ENCODE measurements at regions not wholly inside any gene's neighbourhood (a gene's known extent, or its start where the extent isn't known, plus 50 kb on each side); places are given as distances from the start of the nearest gene placed in this dataset.

DNA sequence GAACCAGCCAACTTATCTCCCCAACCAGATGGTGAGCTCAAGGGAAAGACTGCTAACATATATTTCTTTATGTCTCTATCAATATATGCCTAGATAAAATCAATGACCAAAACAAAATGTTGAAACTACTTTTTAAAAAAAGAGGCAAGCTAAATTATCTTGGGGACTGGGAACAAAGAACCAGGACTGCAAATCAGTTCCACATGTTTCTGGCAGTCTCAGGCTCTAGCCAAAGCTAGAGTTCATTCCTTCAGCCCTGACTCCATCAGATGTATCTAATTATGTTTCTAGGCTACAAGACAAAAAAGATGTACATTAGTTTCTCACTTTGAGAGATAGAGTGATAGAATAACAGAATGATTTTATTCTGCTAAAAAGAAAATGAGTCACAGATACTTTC lies 1290.3 kb upstream of the SORCS1 start:
- ATAC-seq = no peak

DNA sequence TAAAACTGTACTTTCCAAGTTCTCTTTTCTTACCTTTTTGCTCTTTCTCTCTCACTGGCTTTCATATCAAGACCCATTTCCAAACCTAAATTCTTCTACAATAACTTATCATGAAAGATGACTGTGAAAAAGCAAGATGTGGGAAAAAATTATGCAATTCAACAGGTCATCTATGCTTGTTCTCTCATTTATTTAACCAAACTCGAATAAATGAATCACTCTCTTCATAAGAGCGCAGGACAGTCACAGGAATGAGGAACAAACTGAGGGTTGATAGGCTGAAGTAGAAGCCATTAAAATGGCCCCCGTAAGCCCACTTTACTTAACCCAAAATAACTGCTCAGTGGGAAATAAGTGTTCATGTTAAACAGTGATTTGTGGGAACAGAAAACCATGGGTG lies 1289.7 kb upstream of the SORCS1 start:
- no peak for ATAC-seq

- ATAC-seq = no peak
These were observed 1288.7 kb upstream of the SORCS1 start for GRCh38 chr10:108453166-108453565.

DNA sequence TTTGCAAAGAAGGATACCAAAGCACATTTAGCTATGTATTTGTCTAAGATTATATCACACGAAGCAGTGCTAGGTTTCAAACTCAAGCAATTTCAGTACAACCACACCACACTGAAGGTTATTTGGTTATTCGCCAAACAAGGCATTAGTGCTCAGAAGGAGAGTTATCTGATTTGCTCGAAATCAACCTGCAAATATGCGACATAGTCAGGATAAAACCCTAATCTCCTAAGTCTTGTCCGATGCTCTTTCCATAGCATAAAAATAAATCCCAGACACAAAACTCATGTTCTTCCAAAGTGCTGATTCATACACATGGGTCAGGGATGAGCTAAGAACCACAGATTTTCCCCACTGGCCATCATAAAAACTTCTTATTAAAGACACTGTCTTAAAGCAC lies 1288.0 kb upstream of the SORCS1 start:
- no peak for ATAC-seq

- ATAC-seq = no peak
These were observed 1285.8 kb upstream of the SORCS1 start for GRCh38 chr10:108450280-108450679.

- no peak for ATAC-seq
These were observed 1281.2 kb upstream of the SORCS1 start for GRCh38 chr10:108445746-108446145.

- ATAC-seq = no peak
These were observed 1279.1 kb upstream of the SORCS1 start for GRCh38 chr10:108443636-108444035.

DNA sequence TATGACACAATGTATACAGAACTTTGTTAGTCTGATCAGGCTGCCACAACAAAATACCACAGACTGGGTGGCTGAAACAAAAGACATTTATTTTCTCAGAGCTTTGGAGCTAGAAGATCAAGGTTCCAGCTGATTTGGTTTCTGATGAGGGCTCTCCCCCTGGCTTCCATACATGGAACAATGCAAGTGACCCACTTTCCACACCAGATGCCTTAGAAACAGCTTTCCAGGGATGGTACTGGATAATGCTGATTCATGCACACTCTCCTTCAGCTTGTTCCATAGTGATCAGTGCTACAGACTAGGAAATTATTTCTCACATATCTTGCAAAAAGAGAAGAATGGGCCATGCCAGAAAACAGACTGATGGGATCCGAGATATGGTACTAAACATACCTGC lies 1274.9 kb upstream of the SORCS1 start:
- no peak for ATAC-seq

DNA sequence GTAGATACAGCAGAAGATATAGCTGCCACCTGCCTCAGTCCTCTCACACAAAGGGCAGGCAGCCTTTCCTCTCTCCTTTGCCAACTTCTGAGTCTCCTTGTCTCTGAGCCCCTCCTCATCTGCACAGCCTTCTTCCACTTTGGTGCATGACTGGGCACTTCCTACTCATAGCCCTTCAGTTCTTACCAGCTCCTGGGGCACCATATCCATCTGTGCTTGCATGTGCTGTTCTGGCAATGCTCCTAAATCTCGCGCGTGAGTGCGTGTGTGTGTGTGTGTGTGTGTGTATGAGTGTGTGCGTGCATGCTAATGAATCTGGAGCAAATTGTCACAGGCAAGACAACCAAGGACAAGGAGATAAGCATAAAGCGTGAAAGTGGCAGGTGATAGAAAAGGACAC lies 1271.6 kb upstream of the SORCS1 start:
- ATAC-seq = no peak

DNA sequence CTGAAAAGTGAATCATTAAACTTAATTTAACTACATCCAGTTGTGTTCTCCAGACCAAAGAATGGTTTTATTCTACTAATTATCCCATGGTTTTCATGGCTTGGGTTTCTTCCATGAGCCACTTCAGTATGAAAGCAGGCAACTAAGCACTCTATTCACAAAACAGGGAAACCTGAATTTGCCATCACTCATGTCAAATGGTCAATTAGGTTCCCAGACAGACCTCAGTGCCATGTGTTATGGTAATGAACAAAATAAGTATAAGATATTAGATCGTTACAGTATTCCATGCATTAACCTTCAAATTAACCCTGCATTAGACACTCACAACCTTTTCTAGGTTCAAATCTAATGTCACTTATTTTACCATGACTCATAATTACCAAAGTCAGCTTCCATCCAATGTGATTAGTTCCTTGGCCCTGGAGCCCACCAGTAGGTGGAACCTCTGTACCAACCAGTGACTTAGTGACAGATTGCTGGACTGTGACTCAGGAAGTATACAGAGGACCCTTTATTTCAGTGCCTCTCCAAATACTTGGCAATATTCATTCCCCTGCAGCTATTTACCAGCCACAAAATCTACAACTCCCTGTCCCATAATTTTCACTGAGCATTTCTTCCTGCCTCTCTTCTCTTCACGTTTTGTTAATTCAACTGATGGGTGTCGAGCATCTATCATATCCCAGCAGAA lies 1270.2 kb upstream of the SORCS1 start:
- ATAC-seq = no peak

DNA sequence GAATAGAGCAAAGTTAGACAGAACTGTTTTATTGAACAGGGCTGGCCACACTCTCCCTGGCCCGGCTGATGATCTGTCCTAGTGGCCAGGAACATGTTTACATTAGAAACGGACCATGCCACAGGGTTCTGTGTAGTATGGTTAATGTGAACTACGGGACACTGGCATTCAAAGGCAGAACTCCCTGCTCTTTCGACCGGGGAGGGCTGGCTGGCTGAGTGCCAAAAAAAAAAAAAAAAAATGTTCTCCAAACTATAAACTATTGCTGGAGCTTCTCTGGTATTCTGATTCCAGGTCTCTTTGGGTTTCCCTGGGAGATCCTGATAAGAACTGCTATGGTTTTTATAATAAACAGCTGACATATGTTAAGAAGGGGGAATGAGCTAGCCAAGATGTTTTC lies 1262.6 kb upstream of the SORCS1 start:
- ATAC-seq = no peak

- no peak for ATAC-seq
These were observed 1260.9 kb upstream of the SORCS1 start for GRCh38 chr10:108425283-108425964.

DNA sequence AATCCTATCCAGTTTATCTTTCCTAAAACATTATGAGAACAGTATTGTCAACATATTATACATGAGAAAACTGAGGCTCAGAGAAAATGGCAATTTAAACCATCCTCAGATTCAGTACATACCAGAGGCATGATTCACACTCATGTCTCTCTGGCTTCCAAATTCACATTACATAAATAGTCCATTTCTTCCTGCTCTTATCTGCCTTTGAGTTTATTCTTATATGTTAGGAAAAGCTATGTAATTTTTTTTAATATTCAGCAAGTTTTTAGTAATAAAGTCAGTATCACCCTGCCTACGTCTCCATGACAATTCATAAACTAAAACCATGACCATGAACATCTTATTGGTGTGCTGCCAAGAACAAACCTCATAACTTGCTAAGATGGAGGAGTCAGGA lies 1260.2 kb upstream of the SORCS1 start:
- ATAC-seq = no peak

GRCh38 chr10:108422286-108422685 lies 1257.8 kb upstream of the SORCS1 start:
- ATAC-seq = no peak

- ATAC-seq = no peak
These were observed 1256.8 kb upstream of the SORCS1 start for GRCh38 chr10:108421266-108421665.

GRCh38 chr10:108413954-108414353 lies 1249.4 kb upstream of the SORCS1 start:
- no peak for ATAC-seq

GRCh38 chr10:108412323-108412722 lies 1247.8 kb upstream of the SORCS1 start:
- no peak for ATAC-seq

DNA sequence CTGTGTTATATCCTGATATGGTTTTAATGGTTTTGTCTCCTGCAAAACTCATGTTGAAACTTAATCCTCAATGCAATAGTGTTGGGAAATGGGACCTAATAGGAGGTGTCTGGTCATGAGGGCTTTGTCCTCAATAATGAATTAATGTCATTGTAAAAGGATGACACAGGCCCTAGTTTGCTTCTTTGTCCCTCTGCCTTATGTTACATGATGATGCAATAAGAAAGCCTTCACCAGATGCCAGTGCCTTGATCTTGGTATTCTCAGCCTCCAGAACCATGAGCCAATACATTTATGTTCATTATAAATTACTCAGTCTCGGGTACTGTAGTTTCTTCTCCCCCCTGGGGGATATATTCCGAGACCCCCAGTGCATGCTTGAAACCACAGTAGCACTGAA lies 1247.4 kb upstream of the SORCS1 start:
- no peak for ATAC-seq

DNA sequence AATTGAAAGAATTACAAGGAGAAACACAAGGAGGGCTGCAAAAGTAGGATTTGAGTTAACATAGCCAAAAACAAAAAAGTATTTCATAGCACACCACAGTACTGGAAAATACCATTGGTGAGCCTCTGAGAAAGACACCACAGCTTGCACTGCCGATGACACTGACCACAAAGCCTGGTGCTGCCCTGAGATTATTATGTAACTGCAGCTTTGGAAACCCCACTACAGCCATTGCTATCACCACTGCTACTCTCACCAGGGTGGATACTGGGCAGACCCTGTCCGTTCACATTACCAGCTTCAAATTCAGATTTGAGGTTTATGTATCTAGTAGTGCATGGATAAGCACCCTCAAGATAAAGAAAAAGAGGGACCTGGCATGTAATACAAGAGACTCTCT lies 1246.7 kb upstream of the SORCS1 start:
- no peak for ATAC-seq

DNA sequence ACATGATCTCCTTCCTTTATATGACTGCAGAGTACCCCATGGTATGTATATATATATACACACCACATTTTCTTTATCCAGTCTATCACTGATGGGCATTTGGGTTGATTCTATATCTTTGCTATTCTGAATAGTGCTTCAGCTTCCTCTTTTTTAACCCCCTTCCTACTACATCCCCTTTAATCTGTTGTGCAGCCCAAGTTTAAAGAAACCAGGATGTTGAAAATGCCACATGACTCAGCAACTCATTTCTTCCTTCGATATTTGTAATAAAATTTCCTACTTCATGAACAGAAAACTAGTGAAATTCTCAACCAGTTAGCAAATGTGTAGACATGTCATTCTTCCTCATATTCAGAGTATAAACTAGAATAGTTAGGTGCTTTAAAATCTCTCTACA lies 1245.7 kb upstream of the SORCS1 start:
- ATAC-seq = no peak

GRCh38 chr10:108409306-108409705 lies 1244.8 kb upstream of the SORCS1 start:
- no peak for ATAC-seq

DNA sequence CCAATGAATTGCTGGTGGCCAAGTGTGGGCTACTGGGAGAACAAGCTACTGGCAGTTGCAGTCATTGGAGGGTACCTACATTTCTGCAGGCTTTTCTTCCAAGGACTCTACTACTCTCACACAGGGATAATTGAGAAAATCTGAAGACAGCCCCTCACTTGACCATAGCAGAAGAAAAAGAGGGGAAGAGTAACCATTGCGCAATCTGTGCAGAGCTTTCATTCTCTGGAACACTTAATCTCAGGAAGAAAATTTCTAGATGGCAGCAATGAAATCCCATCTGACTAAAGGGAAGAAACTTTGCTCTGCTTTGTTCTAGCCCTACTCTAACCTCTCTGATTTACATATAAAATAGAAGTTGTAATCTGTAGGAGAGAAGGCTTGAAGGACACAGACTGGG lies 1239.6 kb upstream of the SORCS1 start:
- ATAC-seq = no peak

DNA sequence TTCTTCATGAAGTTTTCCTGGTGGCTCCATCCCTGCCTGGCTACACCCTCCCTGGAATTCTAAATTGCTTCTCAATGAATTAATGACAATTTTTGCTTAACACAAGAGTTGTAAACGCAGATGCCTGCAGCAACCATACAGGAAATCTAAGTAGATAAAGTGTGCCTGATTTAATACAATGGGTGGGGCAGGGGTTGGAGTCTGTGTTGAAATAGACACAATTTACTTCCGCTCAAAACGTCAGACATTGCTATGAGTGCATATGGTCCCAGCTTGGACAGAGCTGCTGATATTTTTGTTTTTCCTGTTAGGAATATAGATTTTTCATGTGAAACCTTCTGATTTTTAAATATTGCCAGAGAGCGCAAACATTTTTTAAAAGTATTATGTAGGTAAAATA lies 1235.0 kb upstream of the SORCS1 start:
- no peak for ATAC-seq

- no peak for ATAC-seq
These were observed 1228.6 kb upstream of the SORCS1 start for GRCh38 chr10:108393089-108393488.

- ATAC-seq = no peak
These were observed 1227.8 kb upstream of the SORCS1 start for GRCh38 chr10:108392286-108392685.
